WTC11 (cell line): ENCODE measurements at regions not wholly inside any gene's neighbourhood (a gene's known extent, or its start where the extent isn't known, plus 50 kb on each side); places are given as distances from the start of the nearest gene placed in this dataset.

Experiments
- ATAC-seq: fragments of 200-7000 bp; cut with Tn5 transposase; 2 replicates; pipeline ENCODE4 v1.10.0; 2021; ENCODE audit warnings: mild to moderate bottlenecking, moderate library complexity
- CTCF ChIA-PET: fragments of 300-600 bp; sonication (Branson Sonifier 250); formaldehyde crosslinking; loops from one replicate; lab custom pipeline; 2021; ENCODE audit warnings: antibody characterized with exemption; lab: Charles Lee
- POLR2A ChIA-PET: fragments of 350-600 bp; sonication (Branson Sonifier 250); formaldehyde crosslinking; loops from one replicate; lab custom pipeline; 2021; ENCODE audit warnings: antibody characterized with exemption; lab: Charles Lee
- DNase-seq: peaks from one replicate; pipeline ENCODE4 v3.0.0; 2021; ENCODE audit warnings: low spot score
- H3K27ac Mint-ChIP-seq: 2 replicates; pipeline ENCODE4 v1.8.0; 2021; ENCODE audit warnings: mixed read lengths
- H3K27me3 Mint-ChIP-seq: 2 replicates; pipeline ENCODE4 v1.8.0; 2021; ENCODE audit warnings: low read depth, mild to moderate bottlenecking, moderate library complexity, mixed read lengths
- H3K36me3 Mint-ChIP-seq: 2 replicates; pipeline ENCODE4 v1.8.0; 2021; ENCODE audit warnings: mixed read lengths
- H3K4me1 Mint-ChIP-seq: 2 replicates; pipeline ENCODE4 v1.8.0; 2022; ENCODE audit warnings: mixed read lengths
- H3K4me3 Mint-ChIP-seq: 2 replicates; pipeline ENCODE4 v1.8.0; 2021; ENCODE audit warnings: mild to moderate bottlenecking, moderate library complexity, mixed read lengths
- H3K9me3 Mint-ChIP-seq: 2 replicates; pipeline ENCODE4 v1.8.0; 2021; ENCODE audit warnings: mixed read lengths
- CREB1 ChIP-seq: sonication (generic); formaldehyde crosslinking; IDR thresholded peaks from 2 replicates; pipeline ENCODE4 v1.8.0; 2023; ENCODE audit warnings: mild to moderate bottlenecking, missing genetic modification reagents
- E2F4 ChIP-seq: sonication (generic); formaldehyde crosslinking; IDR thresholded peaks from 2 replicates; pipeline ENCODE4 v1.8.1; 2022; ENCODE audit warnings: low read depth, mild to moderate bottlenecking, moderate library complexity, missing genetic modification reagents, borderline replicate concordance
- ERG ChIP-seq: fragments of 250-450 bp; sonication (Bioruptor Pico); IDR thresholded peaks from 2 replicates; pipeline ENCODE4 v1.8.0; 2021; ENCODE audit warnings: mild to moderate bottlenecking
- ETV6 ChIP-seq: sonication (generic); formaldehyde crosslinking; IDR thresholded peaks from 2 replicates; pipeline ENCODE4 v1.8.1; 2022; ENCODE audit warnings: mild to moderate bottlenecking, missing genetic modification reagents
- FOXK1 ChIP-seq: sonication (generic); formaldehyde crosslinking; IDR thresholded peaks from 2 replicates; pipeline ENCODE4 v1.8.0; 2022; ENCODE audit warnings: mild to moderate bottlenecking, moderate library complexity, missing genetic modification reagents
- FOXP4 ChIP-seq: sonication (generic); formaldehyde crosslinking; IDR thresholded peaks from 2 replicates; pipeline ENCODE4 v1.8.0; 2022; ENCODE audit warnings: mild to moderate bottlenecking, missing genetic modification reagents
- HMGA2 ChIP-seq: fragments of 250-450 bp; sonication (Bioruptor Pico); IDR thresholded peaks from 2 replicates; pipeline ENCODE4 v1.4.0; 2021; ENCODE audit warnings: mild to moderate bottlenecking, moderate library complexity
- IRF2 ChIP-seq: sonication (generic); formaldehyde crosslinking; IDR thresholded peaks from 2 replicates; pipeline ENCODE4 v1.8.0; 2022; ENCODE audit warnings: low read depth, missing genetic modification reagents, borderline replicate concordance
- JAZF1 ChIP-seq: fragments of 250-450 bp; sonication (Bioruptor Pico); IDR thresholded peaks from 2 replicates; pipeline ENCODE4 v1.9.0; 2021; ENCODE audit warnings: moderate library complexity, mild to moderate bottlenecking, inconsistent platforms
- MXD4 ChIP-seq: fragments of 250-450 bp; sonication (Bioruptor Pico); IDR thresholded peaks from 2 replicates; pipeline ENCODE4 v1.8.0; 2021; ENCODE audit warnings: mild to moderate bottlenecking, moderate library complexity, borderline replicate concordance
- NR3C1 ChIP-seq: sonication (generic); formaldehyde crosslinking; conservative IDR thresholded peaks from 2 replicates; pipeline ENCODE4 v1.8.1; 2023; ENCODE audit warnings: low read depth, mild to moderate bottlenecking, missing genetic modification reagents
- OVOL2 ChIP-seq: fragments of 250-450 bp; sonication (Bioruptor Pico); IDR thresholded peaks from 2 replicates; pipeline ENCODE4 v1.9.0; 2021; ENCODE audit warnings: mild to moderate bottlenecking, borderline replicate concordance
- STAT6 ChIP-seq: sonication (generic); formaldehyde crosslinking; conservative IDR thresholded peaks from 2 replicates; pipeline ENCODE4 v1.8.1; 2023; ENCODE audit warnings: mild to moderate bottlenecking, low read depth, missing genetic modification reagents, moderate library complexity
- TEAD1 ChIP-seq: sonication (generic); formaldehyde crosslinking; IDR thresholded peaks from 2 replicates; pipeline ENCODE4 v1.8.0; 2022; ENCODE audit warnings: mild to moderate bottlenecking, missing genetic modification reagents
- TP53 ChIP-seq: sonication (generic); formaldehyde crosslinking; IDR thresholded peaks from 2 replicates; pipeline ENCODE4 v1.8.1; 2023; ENCODE audit warnings: mild to moderate bottlenecking, missing genetic modification reagents
- ZNF232 ChIP-seq: sonication (generic); formaldehyde crosslinking; IDR thresholded peaks from 2 replicates; pipeline ENCODE4 v1.8.0; 2022; ENCODE audit warnings: mild to moderate bottlenecking, missing genetic modification reagents
- ZNF317 ChIP-seq: sonication (generic); formaldehyde crosslinking; IDR thresholded peaks from 2 replicates; pipeline ENCODE4 v1.8.1; 2023; ENCODE audit warnings: low read depth, mild to moderate bottlenecking, moderate library complexity, missing genetic modification reagents, borderline replicate concordance
- ZNF671 ChIP-seq: fragments of 250-450 bp; sonication (Bioruptor Pico); IDR thresholded peaks from 2 replicates; pipeline ENCODE4 v1.8.0; 2021; ENCODE audit warnings: mild to moderate bottlenecking
- TF ChIP-seq, protein P1 (sequence below): sonication (generic); formaldehyde crosslinking; IDR thresholded peaks from 2 replicates; pipeline ENCODE4 v1.8.1; 2022; ENCODE audit warnings: missing genetic modification reagents, borderline replicate concordance
- TF ChIP-seq, protein P2 (sequence below): sonication (generic); formaldehyde crosslinking; IDR thresholded peaks from 2 replicates; pipeline ENCODE4 v1.8.0; 2023; ENCODE audit warnings: mild to moderate bottlenecking, missing genetic modification reagents
- TF ChIP-seq, protein P3 (sequence below): sonication (generic); formaldehyde crosslinking; IDR thresholded peaks from 2 replicates; pipeline ENCODE4 v1.8.1; 2023; ENCODE audit warnings: mild to moderate bottlenecking, missing genetic modification reagents, moderate library complexity

DNA sequence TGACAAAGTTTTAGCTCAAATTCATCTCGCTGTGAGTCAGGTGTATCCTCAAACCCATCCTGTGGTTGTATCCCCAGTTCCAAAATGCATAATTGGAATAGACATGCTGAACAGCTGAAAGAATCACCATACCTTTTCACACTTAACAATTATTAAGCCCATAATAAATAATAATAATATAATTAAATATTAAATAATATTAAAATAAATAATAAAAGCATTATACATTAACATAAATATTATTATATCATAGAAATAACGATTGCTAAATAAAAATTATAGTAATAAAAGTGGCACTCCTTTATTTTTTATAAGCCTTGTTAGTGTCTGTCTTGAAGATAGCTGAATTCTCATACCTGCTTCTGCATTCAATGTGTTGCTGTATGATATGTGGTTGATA lies 257.5 kb upstream of the B3GALT2 start:
- ChIA-PET POLR2A (no interaction called here), CTCF (no interaction called here)
- H3K4me3 Mint-ChIP-seq: no peak overlapping the region

GRCh38 chr1:193438771-193439170 lies 252.4 kb upstream of the B3GALT2 start:
- Mint-ChIP-seq H3K27ac (no peak overlapping the region), H3K9me3 (peaks cover 56% of the 10 kb centered on the region), H3K36me3 (peaks cover 18% of the 10 kb centered on the region), H3K4me1 (peaks cover 4% of the 10 kb centered on the region; the same call in 1 of the 2 replicates), H3K4me3 (no peak overlapping the region), H3K27me3 (no peaks in the 10 kb centered on the region)
- no peak for DNase-seq
- no peak for ATAC-seq
- POLR2A ChIA-PET: no interaction called here
- no peak for TF ChIP-seq STAT6 (CRISPR knock-in tag)
- TF ChIP-seq OVOL2: no peak
- no peak for TF ChIP-seq E2F4 (CRISPR knock-in tag)
- TF ChIP-seq, protein P1, sequence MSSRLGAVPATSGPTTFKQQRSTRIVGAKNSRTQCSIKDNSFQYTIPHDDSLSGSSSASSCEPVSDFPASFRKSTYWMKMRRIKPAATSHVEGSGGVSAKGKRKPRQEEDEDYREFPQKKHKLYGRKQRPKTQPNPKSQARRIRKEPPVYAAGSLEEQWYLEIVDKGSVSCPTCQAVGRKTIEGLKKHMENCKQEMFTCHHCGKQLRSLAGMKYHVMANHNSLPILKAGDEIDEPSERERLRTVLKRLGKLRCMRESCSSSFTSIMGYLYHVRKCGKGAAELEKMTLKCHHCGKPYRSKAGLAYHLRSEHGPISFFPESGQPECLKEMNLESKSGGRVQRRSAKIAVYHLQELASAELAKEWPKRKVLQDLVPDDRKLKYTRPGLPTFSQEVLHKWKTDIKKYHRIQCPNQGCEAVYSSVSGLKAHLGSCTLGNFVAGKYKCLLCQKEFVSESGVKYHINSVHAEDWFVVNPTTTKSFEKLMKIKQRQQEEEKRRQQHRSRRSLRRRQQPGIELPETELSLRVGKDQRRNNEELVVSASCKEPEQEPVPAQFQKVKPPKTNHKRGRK (CRISPR knock-in tag): no peak
- TF ChIP-seq ZNF671: no peak
- TF ChIP-seq JAZF1: no peak
- no peak for TF ChIP-seq MXD4 (CRISPR knock-in tag)
- no peak for TF ChIP-seq TEAD1
- TF ChIP-seq ERG (CRISPR knock-in tag): no peak
- no peak for TF ChIP-seq IRF2 (CRISPR knock-in tag)
- no peak for TF ChIP-seq ZNF232 (CRISPR knock-in tag)
- TF ChIP-seq TP53 (CRISPR knock-in tag): no peak
- TF ChIP-seq FOXP4: no peak
- TF ChIP-seq CREB1 (CRISPR knock-in tag): no peak
- TF ChIP-seq, protein P2, sequence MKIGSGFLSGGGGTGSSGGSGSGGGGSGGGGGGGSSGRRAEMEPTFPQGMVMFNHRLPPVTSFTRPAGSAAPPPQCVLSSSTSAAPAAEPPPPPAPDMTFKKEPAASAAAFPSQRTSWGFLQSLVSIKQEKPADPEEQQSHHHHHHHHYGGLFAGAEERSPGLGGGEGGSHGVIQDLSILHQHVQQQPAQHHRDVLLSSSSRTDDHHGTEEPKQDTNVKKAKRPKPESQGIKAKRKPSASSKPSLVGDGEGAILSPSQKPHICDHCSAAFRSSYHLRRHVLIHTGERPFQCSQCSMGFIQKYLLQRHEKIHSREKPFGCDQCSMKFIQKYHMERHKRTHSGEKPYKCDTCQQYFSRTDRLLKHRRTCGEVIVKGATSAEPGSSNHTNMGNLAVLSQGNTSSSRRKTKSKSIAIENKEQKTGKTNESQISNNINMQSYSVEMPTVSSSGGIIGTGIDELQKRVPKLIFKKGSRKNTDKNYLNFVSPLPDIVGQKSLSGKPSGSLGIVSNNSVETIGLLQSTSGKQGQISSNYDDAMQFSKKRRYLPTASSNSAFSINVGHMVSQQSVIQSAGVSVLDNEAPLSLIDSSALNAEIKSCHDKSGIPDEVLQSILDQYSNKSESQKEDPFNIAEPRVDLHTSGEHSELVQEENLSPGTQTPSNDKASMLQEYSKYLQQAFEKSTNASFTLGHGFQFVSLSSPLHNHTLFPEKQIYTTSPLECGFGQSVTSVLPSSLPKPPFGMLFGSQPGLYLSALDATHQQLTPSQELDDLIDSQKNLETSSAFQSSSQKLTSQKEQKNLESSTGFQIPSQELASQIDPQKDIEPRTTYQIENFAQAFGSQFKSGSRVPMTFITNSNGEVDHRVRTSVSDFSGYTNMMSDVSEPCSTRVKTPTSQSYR (CRISPR knock-in tag): no peak
- no peak for TF ChIP-seq FOXK1 (CRISPR knock-in tag)
- TF ChIP-seq, protein P3, sequence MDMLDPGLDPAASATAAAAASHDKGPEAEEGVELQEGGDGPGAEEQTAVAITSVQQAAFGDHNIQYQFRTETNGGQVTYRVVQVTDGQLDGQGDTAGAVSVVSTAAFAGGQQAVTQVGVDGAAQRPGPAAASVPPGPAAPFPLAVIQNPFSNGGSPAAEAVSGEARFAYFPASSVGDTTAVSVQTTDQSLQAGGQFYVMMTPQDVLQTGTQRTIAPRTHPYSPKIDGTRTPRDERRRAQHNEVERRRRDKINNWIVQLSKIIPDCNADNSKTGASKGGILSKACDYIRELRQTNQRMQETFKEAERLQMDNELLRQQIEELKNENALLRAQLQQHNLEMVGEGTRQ (CRISPR knock-in tag): no peak
- no peak for TF ChIP-seq ETV6
- TF ChIP-seq NR3C1 (CRISPR knock-in tag): no peak
- TF ChIP-seq ZNF317: no peak
- CTCF ChIA-PET: no interaction called here

More for the DNA sequence above, 257.5 kb upstream of the B3GALT2 start:
- Mint-ChIP-seq H3K9me3 (peaks cover 27% of the 10 kb centered on the region), H3K27me3 (no peaks in the 10 kb centered on the region), H3K36me3 (peaks cover 3% of the 10 kb centered on the region; the same call in 1 of the 2 replicates)
- ATAC-seq: no peak
- TF ChIP-seq HMGA2 (CRISPR knock-in tag): peak; percentile 95
- no peak for TF ChIP-seq ZNF317
- TF ChIP-seq, all 79 proteins: peak for 1
- Mint-ChIP-seq H3K4me1 (peaks cover 4% of the 10 kb centered on the region; the same call in 1 of the 2 replicates), H3K27ac (no peak overlapping the region)
- DNase-seq: no peak
